Islet precursor cell (in vitro differentiated cells): ENCODE measurements at regions not wholly inside any gene's neighbourhood (a gene's known extent, or its start where the extent isn't known, plus 50 kb on each side); places are given as distances from the start of the nearest gene placed in this dataset.
"Not testable (repeated sequence)": the region's sequence is repeated elsewhere in the genome, so short reads cannot be mapped to it uniquely, and the experiment has no call there.

ENCODE experiments used
- DNase-seq: peaks from one replicate; pipeline ENCODE4 v3.0.0-alpha.2; 2018

GRCh38 chr5:109283086-109283485 is 126.7 kb downstream of the PJA2 start:
- DNase-seq = not testable (repeated sequence)

GRCh38 chr5:109281136-109281690 is 128.6 kb downstream of the PJA2 start:
- DNase-seq = no peak

- DNase-seq = no peak
These were observed 131.6 kb downstream of the PJA2 start for GRCh38 chr5:109278141-109278540.

- DNase-seq = no peak
These were observed 133.9 kb downstream of the PJA2 start for GRCh38 chr5:109275919-109276318.

- no peak for DNase-seq
These were observed 136.2 kb downstream of the PJA2 start for GRCh38 chr5:109273594-109273993.

GRCh38 chr5:109267283-109267682 is 142.5 kb downstream of the PJA2 start:
- DNase-seq = no peak

GRCh38 chr5:109258755-109259154 is 151.0 kb downstream of the PJA2 start:
- no peak for DNase-seq

GRCh38 chr5:109256486-109256885 is 153.3 kb downstream of the PJA2 start:
- DNase-seq = no peak

- DNase-seq = no peak
These were observed 155.3 kb downstream of the PJA2 start for GRCh38 chr5:109254511-109254910.

GRCh38 chr5:109253262-109253661 is 156.5 kb downstream of the PJA2 start:
- DNase-seq = no peak

GRCh38 chr5:109252731-109253130 is 157.0 kb downstream of the PJA2 start:
- DNase-seq = peak; percentile 50

GRCh38 chr5:109250533-109251329 is 159.0 kb downstream of the PJA2 start:
- DNase-seq = peak; percentile 47

GRCh38 chr5:109250080-109250479 is 159.7 kb downstream of the PJA2 start:
- no peak for DNase-seq

GRCh38 chr5:109249126-109249525 is 160.6 kb downstream of the PJA2 start:
- DNase-seq = no peak

- DNase-seq = no peak
These were observed 161.8 kb downstream of the PJA2 start for GRCh38 chr5:109247986-109248385.

GRCh38 chr5:109246841-109247592 is 162.8 kb downstream of the PJA2 start:
- DNase-seq = peak; percentile 45
